ENCODE measurements at regions not wholly inside any gene's neighbourhood (a gene's known extent, or its start where the extent isn't known, plus 50 kb on each side); places are given as distances from the start of the nearest gene placed in this dataset.
A peak's percentile ranks its signal among the peaks of the same experiment; 100 is the strongest.
"Not testable (repeated sequence)": the region's sequence is repeated elsewhere in the genome, so short reads cannot be mapped to it uniquely, and the experiment has no call there.

GRCh38 chr4:31192341-31192740 is 472.2 kb downstream of the PCDH7 start:
- H3K4me1 ChIP-seq (ENCODE audit: control insufficient read depth, insufficient read depth, low read length) = no peaks in the 10 kb centered on the region
- no peaks in the 10 kb centered on the region for H3K9me3 ChIP-seq (ENCODE audit: control insufficient read depth, insufficient read depth, low read length)
- no peaks in the 10 kb centered on the region for H3K27me3 ChIP-seq (ENCODE audit: control insufficient read depth, insufficient read depth, low read length)
- no peak overlapping the region for H3K4me3 ChIP-seq (ENCODE audit: low read length)
- DNase-seq (ENCODE audit: low read depth, low spot score) = no peak
- WGBS (ENCODE audit: insufficient coverage, insufficient read length) = no CpG with 5 or more reads among the region's 2 CpGs
- no peak overlapping the region for H3K27ac ChIP-seq (ENCODE audit: low read length)
- H3K36me3 ChIP-seq (ENCODE audit: control insufficient read depth, insufficient read depth, low read length) = no peaks in the 10 kb centered on the region

GRCh38 chr4:31193521-31193920 is 473.4 kb downstream of the PCDH7 start:
- no peak for DNase-seq (ENCODE audit: low read depth, low spot score)
- H3K4me3 ChIP-seq (ENCODE audit: low read length) = no peak overlapping the region
- H3K4me1 ChIP-seq (ENCODE audit: control insufficient read depth, insufficient read depth, low read length) = no peaks in the 10 kb centered on the region
- no peak overlapping the region for H3K27ac ChIP-seq (ENCODE audit: low read length)
- no CpG with 5 or more reads among the region's 1 CpG for WGBS (ENCODE audit: insufficient coverage, insufficient read length)
- H3K36me3 ChIP-seq (ENCODE audit: control insufficient read depth, insufficient read depth, low read length) = no peaks in the 10 kb centered on the region
- H3K9me3 ChIP-seq (ENCODE audit: control insufficient read depth, insufficient read depth, low read length) = no peaks in the 10 kb centered on the region
- no peaks in the 10 kb centered on the region for H3K27me3 ChIP-seq (ENCODE audit: control insufficient read depth, insufficient read depth, low read length)

DNA sequence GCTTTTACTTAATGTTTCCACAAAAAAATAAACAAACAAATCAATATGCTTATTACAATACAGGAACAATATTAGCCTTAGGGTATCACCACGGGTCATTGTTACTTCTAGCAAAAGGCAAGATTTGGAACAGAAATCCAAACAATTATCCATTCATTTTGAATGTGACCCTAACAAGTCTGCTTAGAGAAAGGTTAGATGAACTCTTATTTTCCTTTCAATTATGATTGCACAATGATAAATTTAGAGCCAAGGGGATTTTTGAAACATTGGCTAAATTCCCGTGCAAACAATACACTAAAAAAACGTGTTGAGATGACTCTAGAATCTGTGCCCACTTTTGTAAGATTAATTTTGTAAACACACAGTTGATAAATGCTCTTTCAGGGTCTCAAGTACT is 474.7 kb downstream of the PCDH7 start:
- Histone ChIP-seq H3K4me3 (ENCODE audit: low read length) (no peak overlapping the region), H3K27me3 (ENCODE audit: control insufficient read depth, insufficient read depth, low read length) (no peaks in the 10 kb centered on the region), H3K9me3 (ENCODE audit: control insufficient read depth, insufficient read depth, low read length) (no peaks in the 10 kb centered on the region; the same call in 1 of the 2 replicates), H3K36me3 (ENCODE audit: control insufficient read depth, insufficient read depth, low read length) (no peaks in the 10 kb centered on the region), H3K27ac (ENCODE audit: low read length) (no peak overlapping the region), H3K4me1 (ENCODE audit: control insufficient read depth, insufficient read depth, low read length) (no peaks in the 10 kb centered on the region)
- no peak for DNase-seq (ENCODE audit: low read depth, low spot score)
- WGBS (ENCODE audit: insufficient coverage, insufficient read length) = no CpG with 5 or more reads among the region's 3 CpGs

DNA sequence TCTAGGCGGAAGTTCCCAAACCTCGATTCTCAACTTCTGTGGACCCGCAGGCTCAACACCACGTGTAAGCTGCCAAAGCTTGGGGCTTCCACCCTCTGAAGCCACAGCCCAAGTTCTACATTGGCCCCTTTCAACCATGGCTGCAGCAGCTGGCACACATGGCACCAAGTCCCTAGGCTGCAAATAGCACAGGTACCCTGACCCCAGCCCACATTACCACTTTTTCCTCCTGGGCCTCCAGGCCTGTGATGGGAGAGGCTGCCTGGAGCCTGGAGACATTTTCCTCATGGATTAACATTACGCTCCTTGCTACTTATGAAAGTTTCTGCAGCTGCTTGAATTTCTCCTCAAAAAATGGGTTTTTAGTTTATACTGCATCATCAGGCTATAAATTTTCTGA is 479.5 kb downstream of the PCDH7 start:
- no peak overlapping the region for H3K27ac ChIP-seq (ENCODE audit: low read length)
- no peaks in the 10 kb centered on the region; the same call in 1 of the 2 replicates for H3K9me3 ChIP-seq (ENCODE audit: control insufficient read depth, insufficient read depth, low read length)
- WGBS (ENCODE audit: insufficient coverage, insufficient read length) = no CpG with 5 or more reads among the region's 5 CpGs
- DNase-seq (ENCODE audit: low read depth, low spot score) = no peak
- H3K36me3 ChIP-seq (ENCODE audit: control insufficient read depth, insufficient read depth, low read length) = no peaks in the 10 kb centered on the region
- no peak overlapping the region for H3K4me3 ChIP-seq (ENCODE audit: low read length)
- H3K27me3 ChIP-seq (ENCODE audit: control insufficient read depth, insufficient read depth, low read length) = no peaks in the 10 kb centered on the region
- H3K4me1 ChIP-seq (ENCODE audit: control insufficient read depth, insufficient read depth, low read length) = no peaks in the 10 kb centered on the region

GRCh38 chr4:31202054-31202453 is 481.9 kb downstream of the PCDH7 start:
- not testable (repeated sequence) for H3K36me3 ChIP-seq (ENCODE audit: control insufficient read depth, insufficient read depth, low read length); H3K4me1 ChIP-seq (ENCODE audit: control insufficient read depth, insufficient read depth, low read length); H3K9me3 ChIP-seq (ENCODE audit: control insufficient read depth, insufficient read depth, low read length); H3K27ac ChIP-seq (ENCODE audit: low read length); H3K27me3 ChIP-seq (ENCODE audit: control insufficient read depth, insufficient read depth, low read length); DNase-seq (ENCODE audit: low read depth, low spot score); H3K4me3 ChIP-seq (ENCODE audit: low read length)
- no CpG with 5 or more reads among the region's 9 CpGs for WGBS (ENCODE audit: insufficient coverage, insufficient read length)

DNA sequence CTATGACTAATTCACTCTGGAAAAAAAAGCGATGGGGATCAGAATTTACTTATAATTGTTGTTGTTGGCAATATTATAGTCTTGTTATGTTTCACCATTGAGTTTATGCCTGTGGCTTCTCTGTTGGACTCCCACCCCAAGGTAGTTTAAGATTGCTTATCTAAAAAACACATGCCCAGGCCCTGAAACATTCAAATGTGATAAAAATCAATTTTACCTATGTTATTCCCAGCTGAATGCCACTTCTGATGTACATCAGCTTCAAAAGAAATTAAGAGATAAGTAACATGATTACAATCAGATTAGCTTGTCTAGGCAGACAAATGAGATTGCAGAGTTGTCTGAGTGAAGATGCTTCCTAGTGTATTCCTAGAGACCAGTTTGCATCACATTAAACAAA is 484.7 kb downstream of the PCDH7 start:
- H3K27ac ChIP-seq (ENCODE audit: low read length) = no peak overlapping the region
- DNase-seq (ENCODE audit: low read depth, low spot score) = no peak
- H3K4me1 ChIP-seq (ENCODE audit: control insufficient read depth, insufficient read depth, low read length) = no peaks in the 10 kb centered on the region
- H3K4me3 ChIP-seq (ENCODE audit: low read length) = no peak overlapping the region
- H3K36me3 ChIP-seq (ENCODE audit: control insufficient read depth, insufficient read depth, low read length) = no peaks in the 10 kb centered on the region
- no peaks in the 10 kb centered on the region for H3K9me3 ChIP-seq (ENCODE audit: control insufficient read depth, insufficient read depth, low read length)
- no peaks in the 10 kb centered on the region for H3K27me3 ChIP-seq (ENCODE audit: control insufficient read depth, insufficient read depth, low read length)
- no CpG with 5 or more reads among the region's 1 CpG for WGBS (ENCODE audit: insufficient coverage, insufficient read length)

GRCh38 chr4:31220921-31221320 is 500.8 kb downstream of the PCDH7 start:
- no peaks in the 10 kb centered on the region for H3K27me3 ChIP-seq (ENCODE audit: control insufficient read depth, insufficient read depth, low read length)
- no peaks in the 10 kb centered on the region for H3K4me1 ChIP-seq (ENCODE audit: control insufficient read depth, insufficient read depth, low read length)
- no peaks in the 10 kb centered on the region for H3K36me3 ChIP-seq (ENCODE audit: control insufficient read depth, insufficient read depth, low read length)
- no peak for DNase-seq (ENCODE audit: low read depth, low spot score)
- no peaks in the 10 kb centered on the region for H3K9me3 ChIP-seq (ENCODE audit: control insufficient read depth, insufficient read depth, low read length)
- no peak overlapping the region for H3K27ac ChIP-seq (ENCODE audit: low read length)
- H3K4me3 ChIP-seq (ENCODE audit: low read length) = no peak overlapping the region

DNA sequence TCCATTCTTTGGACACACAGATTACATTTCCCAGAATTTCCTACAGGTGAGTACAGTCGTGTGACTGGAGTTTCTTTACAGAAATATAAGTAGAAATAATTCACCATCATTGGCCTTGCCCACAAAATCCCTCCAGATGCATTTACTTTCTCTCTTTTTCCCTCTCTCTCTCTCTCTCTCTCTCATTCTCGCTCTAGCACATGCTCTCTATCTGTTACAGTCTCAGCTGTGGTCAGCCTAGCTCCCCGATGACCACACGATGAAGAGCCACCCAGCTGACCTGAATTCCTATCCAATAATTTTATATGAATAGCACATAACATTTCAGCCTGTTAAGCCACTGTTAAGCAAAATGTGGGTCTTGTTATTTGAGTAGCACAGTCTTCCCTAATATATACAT is 507.9 kb downstream of the PCDH7 start:
- Histone ChIP-seq H3K4me3 (ENCODE audit: low read length) (no peak overlapping the region), H3K4me1 (ENCODE audit: control insufficient read depth, insufficient read depth, low read length) (no peaks in the 10 kb centered on the region), H3K36me3 (ENCODE audit: control insufficient read depth, insufficient read depth, low read length) (no peaks in the 10 kb centered on the region), H3K27me3 (ENCODE audit: control insufficient read depth, insufficient read depth, low read length) (no peaks in the 10 kb centered on the region), H3K9me3 (ENCODE audit: control insufficient read depth, insufficient read depth, low read length) (no peaks in the 10 kb centered on the region), H3K27ac (ENCODE audit: low read length) (no peak overlapping the region)
- no CpG with 5 or more reads among the region's 4 CpGs for whole genome bisulfite sequencing (ENCODE audit: insufficient coverage, insufficient read length)
- DNase-seq (ENCODE audit: low read depth, low spot score) = no peak

- no peaks in the 10 kb centered on the region for H3K9me3 ChIP-seq (ENCODE audit: control insufficient read depth, insufficient read depth, low read length)
- no CpG with 5 or more reads among the region's 1 CpG for WGBS (ENCODE audit: insufficient coverage, insufficient read length)
- H3K27me3 ChIP-seq (ENCODE audit: control insufficient read depth, insufficient read depth, low read length) = no peaks in the 10 kb centered on the region
- no peak overlapping the region for H3K4me3 ChIP-seq (ENCODE audit: low read length)
- no peak overlapping the region for H3K27ac ChIP-seq (ENCODE audit: low read length)
- no peaks in the 10 kb centered on the region for H3K36me3 ChIP-seq (ENCODE audit: control insufficient read depth, insufficient read depth, low read length)
- no peak for DNase-seq (ENCODE audit: low read depth, low spot score)
- H3K4me1 ChIP-seq (ENCODE audit: control insufficient read depth, insufficient read depth, low read length) = no peaks in the 10 kb centered on the region
Observed at GRCh38 chr4:31230594-31230993, 510.4 kb downstream of the PCDH7 start.

DNA sequence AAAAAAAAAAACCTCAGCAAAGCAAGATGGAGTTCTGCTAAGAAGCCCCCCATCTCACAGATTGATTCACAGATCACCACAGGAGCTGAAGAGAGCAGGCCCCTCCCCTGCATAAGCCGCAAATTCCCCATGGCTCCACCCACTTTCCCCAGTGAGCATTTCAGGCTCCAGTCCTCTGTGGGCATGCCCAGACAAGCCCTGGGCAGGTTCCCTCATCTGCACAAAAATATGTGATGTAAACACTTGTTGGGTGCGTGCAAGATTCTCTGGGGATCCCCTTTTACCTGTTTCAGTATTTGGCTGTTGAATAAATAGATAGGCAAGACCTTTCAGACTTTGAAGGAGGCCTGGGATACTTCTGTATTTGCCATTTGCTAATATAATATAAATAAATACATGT is 514.3 kb downstream of the PCDH7 start:
- Histone ChIP-seq H3K4me1 (ENCODE audit: control insufficient read depth, insufficient read depth, low read length) (no peaks in the 10 kb centered on the region), H3K36me3 (ENCODE audit: control insufficient read depth, insufficient read depth, low read length) (no peaks in the 10 kb centered on the region), H3K27ac (ENCODE audit: low read length) (no peak overlapping the region), H3K4me3 (ENCODE audit: low read length) (no peak overlapping the region), H3K27me3 (ENCODE audit: control insufficient read depth, insufficient read depth, low read length) (no peaks in the 10 kb centered on the region), H3K9me3 (ENCODE audit: control insufficient read depth, insufficient read depth, low read length) (no peaks in the 10 kb centered on the region)
- WGBS (ENCODE audit: insufficient coverage, insufficient read length) = no CpG with 5 or more reads among the region's 2 CpGs
- peak; percentile 16 for DNase-seq (ENCODE audit: low read depth, low spot score)

- no peaks in the 10 kb centered on the region for H3K27me3 ChIP-seq (ENCODE audit: control insufficient read depth, insufficient read depth, low read length)
- no peak overlapping the region for H3K4me3 ChIP-seq (ENCODE audit: low read length)
- DNase-seq (ENCODE audit: low read depth, low spot score) = no peak
- no peak overlapping the region for H3K27ac ChIP-seq (ENCODE audit: low read length)
- WGBS (ENCODE audit: insufficient coverage, insufficient read length) = no CpG with 5 or more reads among the region's 1 CpG
- H3K36me3 ChIP-seq (ENCODE audit: control insufficient read depth, insufficient read depth, low read length) = no peaks in the 10 kb centered on the region
- no peaks in the 10 kb centered on the region for H3K4me1 ChIP-seq (ENCODE audit: control insufficient read depth, insufficient read depth, low read length)
- H3K9me3 ChIP-seq (ENCODE audit: control insufficient read depth, insufficient read depth, low read length) = no peaks in the 10 kb centered on the region
Observed at GRCh38 chr4:31234901-31235300, 514.7 kb downstream of the PCDH7 start.

All from iPS DF 6.9 (cell line).